ENCODE measurements at regions not wholly inside any gene's neighbourhood (a gene's known extent, or its start where the extent isn't known, plus 50 kb on each side); places are given as distances from the start of the nearest gene placed in this dataset.

- TF ChIP-seq GABPA (IDR thresholded peaks at IDR 0.05 in 1 of 2, conservative IDR thresholded peaks at IDR 0.05 in 1 of 2) (no peak), MAX (IDR thresholded peaks at IDR 0.05) (no peak), FOXA1 (IDR thresholded peaks at IDR 0.05) (no peak), YY1 (IDR thresholded peaks at IDR 0.05) (no peak)
- TF ChIP-seq, protein P1, sequence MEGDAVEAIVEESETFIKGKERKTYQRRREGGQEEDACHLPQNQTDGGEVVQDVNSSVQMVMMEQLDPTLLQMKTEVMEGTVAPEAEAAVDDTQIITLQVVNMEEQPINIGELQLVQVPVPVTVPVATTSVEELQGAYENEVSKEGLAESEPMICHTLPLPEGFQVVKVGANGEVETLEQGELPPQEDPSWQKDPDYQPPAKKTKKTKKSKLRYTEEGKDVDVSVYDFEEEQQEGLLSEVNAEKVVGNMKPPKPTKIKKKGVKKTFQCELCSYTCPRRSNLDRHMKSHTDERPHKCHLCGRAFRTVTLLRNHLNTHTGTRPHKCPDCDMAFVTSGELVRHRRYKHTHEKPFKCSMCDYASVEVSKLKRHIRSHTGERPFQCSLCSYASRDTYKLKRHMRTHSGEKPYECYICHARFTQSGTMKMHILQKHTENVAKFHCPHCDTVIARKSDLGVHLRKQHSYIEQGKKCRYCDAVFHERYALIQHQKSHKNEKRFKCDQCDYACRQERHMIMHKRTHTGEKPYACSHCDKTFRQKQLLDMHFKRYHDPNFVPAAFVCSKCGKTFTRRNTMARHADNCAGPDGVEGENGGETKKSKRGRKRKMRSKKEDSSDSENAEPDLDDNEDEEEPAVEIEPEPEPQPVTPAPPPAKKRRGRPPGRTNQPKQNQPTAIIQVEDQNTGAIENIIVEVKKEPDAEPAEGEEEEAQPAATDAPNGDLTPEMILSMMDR (IDR thresholded peaks at IDR 0.05; ENCODE audit: low read depth, low read length, missing input control) = no peak
Measured at GRCh38 chr12:124661341-124661740, 93.9 kb upstream of the NCOR2 start (continued).

DNA sequence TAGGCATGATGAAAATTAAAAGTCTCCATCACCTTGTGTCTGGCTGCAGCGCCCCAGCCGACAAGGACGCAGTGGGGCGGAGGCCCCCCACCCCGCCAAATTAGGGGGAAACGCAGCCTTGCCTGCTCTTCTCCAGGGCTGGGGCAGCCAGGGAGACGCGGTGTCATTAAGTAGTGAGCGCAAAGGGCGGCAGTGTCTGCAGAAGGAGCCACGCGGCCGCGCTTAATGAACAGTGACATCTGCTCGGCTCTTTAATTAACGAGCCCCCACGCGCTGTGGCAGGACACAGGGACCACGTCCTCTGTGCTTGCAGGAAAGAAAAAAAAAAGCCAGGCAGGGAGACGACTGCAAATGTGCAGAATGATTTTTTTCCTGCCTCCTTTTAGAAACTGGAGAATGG is 93.4 kb upstream of the NCOR2 start:
- no peaks in the 10 kb centered on the region for H3K27me3 ChIP-seq (ENCODE audit: control insufficient read depth in 4 of 4, insufficient read depth in 4 of 4, low read length in 3 of 4)
- TF ChIP-seq FOXA1 (IDR thresholded peaks at IDR 0.05) (no peak), FOXA2 (IDR thresholded peaks at IDR 0.05) (no peak), GABPA (IDR thresholded peaks at IDR 0.05 in 1 of 2, conservative IDR thresholded peaks at IDR 0.05 in 1 of 2) (no peak), SP1 (IDR thresholded peaks at IDR 0.05) (no peak), YY1 (IDR thresholded peaks at IDR 0.05) (no peak)
- no peak overlapping the region for H3K27ac ChIP-seq (ENCODE audit: low read depth in 1 of 2, low read length in 2 of 2)
- 89% methylated on average over 20 of the region's 20 CpGs for WGBS
- no peaks in the 10 kb centered on the region for H3K9me3 ChIP-seq (ENCODE audit: control insufficient read depth in 4 of 4, low read length in 3 of 4)
- peaks cover 0 to 12% (median 8%) of the 10 kb centered on the region in 4 donors for H3K4me1 ChIP-seq (ENCODE audit: control insufficient read depth in 4 of 4, insufficient read depth in 4 of 4, low read length in 3 of 4)
- H3K9ac ChIP-seq (ENCODE audit: low read depth in 1 of 2, low read length in 2 of 2) = no peak overlapping the region
- no peak for DNase-seq (ENCODE audit: low spot score)
- no peaks in the 10 kb centered on the region for H3K36me3 ChIP-seq (ENCODE audit: control insufficient read depth in 4 of 4, insufficient read depth in 3 of 4, low read depth in 1 of 4, low read length in 3 of 4)
- H3K4me3 ChIP-seq (ENCODE audit: low read depth in 1 of 3, low read length in 3 of 3) = no peak overlapping the region

DNA sequence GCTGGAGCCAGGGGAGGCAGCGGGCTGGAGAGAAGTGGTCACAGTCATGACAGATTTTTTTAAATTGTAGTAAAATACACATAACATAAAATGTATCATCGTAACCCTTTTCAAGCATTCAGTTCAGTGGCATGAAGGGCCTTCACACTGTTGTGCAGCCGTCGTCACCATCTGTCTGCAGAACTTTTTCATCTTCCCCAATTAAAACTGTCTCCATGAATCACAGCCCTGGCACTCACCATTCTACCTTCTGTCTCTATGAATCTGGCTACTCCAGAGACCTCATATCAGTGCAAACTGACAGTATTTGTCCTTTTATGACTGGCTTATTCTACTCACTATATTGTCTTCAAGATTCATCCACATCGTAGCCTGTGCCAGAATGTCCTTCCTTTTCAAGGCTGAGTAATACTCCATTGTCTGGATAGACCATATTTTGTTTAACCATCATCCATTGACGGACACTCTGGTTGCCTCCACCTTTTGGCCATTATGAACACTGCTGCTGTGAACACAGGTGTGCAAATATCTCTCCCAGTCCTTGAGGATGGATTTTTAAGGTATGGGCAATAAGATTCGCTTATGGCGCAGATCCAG is 91.5 kb upstream of the NCOR2 start:
- H3K4me3 ChIP-seq (ENCODE audit: low read depth in 1 of 3, low read length in 3 of 3) = no peak overlapping the region
- no peak overlapping the region for H3K27ac ChIP-seq (ENCODE audit: low read depth in 1 of 2, low read length in 2 of 2)
- WGBS = 89% methylated on average over 8 of the region's 8 CpGs
- H3K36me3 ChIP-seq (ENCODE audit: control insufficient read depth in 4 of 4, insufficient read depth in 3 of 4, low read depth in 1 of 4, low read length in 3 of 4) = no peaks in the 10 kb centered on the region
- no peaks in the 10 kb centered on the region for H3K9me3 ChIP-seq (ENCODE audit: control insufficient read depth in 4 of 4, low read length in 3 of 4)
- peaks cover 2 to 26% (median 14%) of the 10 kb centered on the region in 4 donors for H3K4me1 ChIP-seq (ENCODE audit: control insufficient read depth in 4 of 4, insufficient read depth in 4 of 4, low read length in 3 of 4)
- no peak for DNase-seq (ENCODE audit: low spot score)
- H3K27me3 ChIP-seq (ENCODE audit: control insufficient read depth in 4 of 4, insufficient read depth in 4 of 4, low read length in 3 of 4) = no peaks in the 10 kb centered on the region
- H3K9ac ChIP-seq (ENCODE audit: low read depth in 1 of 2, low read length in 2 of 2) = no peak overlapping the region
- TF ChIP-seq JUND (IDR thresholded peaks at IDR 0.05) (no peak), FOXA2 (IDR thresholded peaks at IDR 0.05) (no peak), TAF1 (conservative IDR thresholded peaks at IDR 0.05) (no peak), EGR1 (IDR thresholded peaks at IDR 0.05; ENCODE audit: low read depth in 2 of 2) (no peak), YY1 (IDR thresholded peaks at IDR 0.05) (no peak), FOXA1 (IDR thresholded peaks at IDR 0.05) (no peak), HNF4G (IDR thresholded peaks at IDR 0.05) (no peak)
- TF ChIP-seq, protein P1 (IDR thresholded peaks at IDR 0.05; ENCODE audit: low read depth, low read length, missing input control) = no peak

DNA sequence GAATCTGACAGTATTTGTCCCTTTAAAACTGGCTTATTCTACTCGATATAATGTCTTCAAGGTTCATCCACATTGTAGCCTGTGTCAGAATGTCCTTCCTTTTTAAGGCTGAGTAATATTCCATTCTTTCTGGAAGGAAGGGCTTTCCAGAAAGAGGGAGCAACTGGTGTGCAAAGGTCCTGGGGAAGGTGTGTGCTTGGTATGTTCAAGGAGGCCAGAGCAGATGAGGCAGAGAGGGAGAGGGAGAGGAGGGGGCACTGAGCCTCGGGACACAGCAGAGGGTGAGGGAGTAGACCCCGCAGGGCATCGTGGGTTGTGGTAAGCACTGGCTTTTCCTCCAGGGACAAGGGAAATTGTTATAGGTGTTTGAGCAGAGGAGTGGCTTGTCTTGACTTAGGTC is 90.9 kb upstream of the NCOR2 start:
- no peak overlapping the region for H3K27ac ChIP-seq (ENCODE audit: low read depth in 1 of 2, low read length in 2 of 2)
- DNase-seq (ENCODE audit: low spot score) = no peak
- WGBS = 91% methylated on average over 4 of the region's 4 CpGs
- H3K9ac ChIP-seq (ENCODE audit: low read depth in 1 of 2, low read length in 2 of 2) = no peak overlapping the region
- H3K9me3 ChIP-seq (ENCODE audit: control insufficient read depth in 4 of 4, low read length in 3 of 4) = no peaks in the 10 kb centered on the region
- H3K4me1 ChIP-seq (ENCODE audit: control insufficient read depth in 4 of 4, insufficient read depth in 4 of 4, low read length in 3 of 4) = peaks cover 2 to 26% (median 14%) of the 10 kb centered on the region in 4 donors
- H3K4me3 ChIP-seq (ENCODE audit: low read depth in 1 of 3, low read length in 3 of 3) = no peak overlapping the region
- H3K36me3 ChIP-seq (ENCODE audit: control insufficient read depth in 4 of 4, insufficient read depth in 3 of 4, low read depth in 1 of 4, low read length in 3 of 4) = no peaks in the 10 kb centered on the region
- H3K27me3 ChIP-seq (ENCODE audit: control insufficient read depth in 4 of 4, insufficient read depth in 4 of 4, low read length in 3 of 4) = no peaks in the 10 kb centered on the region
- TF ChIP-seq TAF1 (conservative IDR thresholded peaks at IDR 0.05) (no peak), RXRA (IDR thresholded peaks at IDR 0.05) (no peak), REST (IDR thresholded peaks at IDR 0.05) (no peak), RAD21 (IDR thresholded peaks at IDR 0.05) (no peak), FOXA2 (IDR thresholded peaks at IDR 0.05) (no peak), GABPA (IDR thresholded peaks at IDR 0.05 in 1 of 2, conservative IDR thresholded peaks at IDR 0.05 in 1 of 2) (no peak), JUND (IDR thresholded peaks at IDR 0.05) (no peak), NR2F2 (IDR thresholded peaks at IDR 0.05) (no peak), MAX (IDR thresholded peaks at IDR 0.05) (no peak), SP1 (IDR thresholded peaks at IDR 0.05) (no peak)

Measured in liver (tissue), 8 donors.